GM12878 (cell line): ENCODE measurements at regions not wholly inside any gene's neighbourhood (a gene's known extent, or its start where the extent isn't known, plus 50 kb on each side); places are given as distances from the start of the nearest gene placed in this dataset.

ENCODE experiments used
- CTCF ChIP-seq, 3 experiments: IDR thresholded peaks in 2 of 3; conservative IDR thresholded peaks in 1 of 3; 2 replicates each; pipeline ENCODE4 v1.5.1; 2011; ENCODE audit warnings: low read depth in 3 of 3, low read length in 3 of 3, mild to moderate bottlenecking in 3 of 3, control low read depth in 2 of 3, moderate library complexity in 2 of 3, inconsistent platforms in 1 of 3, mixed read lengths in 1 of 3; ENCODE audit not compliant: control insufficient read depth in 2 of 3, insufficient read depth in 1 of 3; ENCODE audit errors: extremely low read depth in 1 of 3
- SIN3A ChIP-seq: IDR thresholded peaks from 2 replicates; pipeline ENCODE4 v1.6.1; 2012; ENCODE audit warnings: low read depth, low read length, improper control_type of control experiment

- TF ChIP-seq SIN3A (no peak), CTCF (IDR thresholded peaks at IDR 0.05 in 2 of 3, conservative IDR thresholded peaks at IDR 0.05 in 1 of 3; ENCODE audit: control insufficient read depth in 2 of 3, extremely low read depth in 1 of 3, insufficient read depth in 1 of 3, low read depth in 3 of 3, low read length in 3 of 3) (no peak)
Observed at GRCh38 chr9:113660196-113660595, 196.7 kb downstream of the RGS3 start.
